GM12878 (cell line): ENCODE measurements at regions not wholly inside any gene's neighbourhood (a gene's known extent, or its start where the extent isn't known, plus 50 kb on each side); places are given as distances from the start of the nearest gene placed in this dataset.
"Not testable (repeated sequence)": the region's sequence is repeated elsewhere in the genome, so short reads cannot be mapped to it uniquely, and the experiment has no call there.

Experiments used
- ATAC-seq: fragments of 200-7000 bp; cut with Tn5 transposase; 3 replicates; pipeline ENCODE4 v1.9.1; 2020; ENCODE audit warnings: mild to moderate bottlenecking, moderate library complexity
- BruUV-seq: library from RNA; stranded (reverse); fragments of 400-500 nt; replicated peaks from 2 replicates; lab custom pipeline; 2021; lab: Mats Ljungman, UMichigan
- CTCF ChIA-PET: fragments of 300-600 bp; sonication (Branson Sonifier 250); formaldehyde crosslinking; extraction: SDS; loops from one replicate; lab custom pipeline; 2021; ENCODE audit warnings: inconsistent platforms; lab: Yijun Ruan, JAX
- POLR2A ChIA-PET: fragments of 350-600 bp; formaldehyde crosslinking; extraction: SDS; loops from one replicate; lab custom pipeline; 2021; ENCODE audit warnings: inconsistent platforms; lab: Charles Lee
- RAD21 ChIA-PET: fragments of 300-600 bp; sonication (Branson Sonifier 250); formaldehyde crosslinking; loops from one replicate; lab custom pipeline; 2023; ENCODE audit warnings: antibody characterized with exemption; ENCODE audit not compliant: unreplicated experiment; lab: Charles Lee
- SMC1A ChIA-PET: fragments of 300-600 bp; sonication (Branson Sonifier 250); formaldehyde crosslinking; loops from one replicate; lab custom pipeline; 2023; ENCODE audit not compliant: unreplicated experiment, uncharacterized antibody; lab: Charles Lee
- DNase-seq: peaks from one replicate; pipeline ENCODE4 v3.0.0-alpha.2; 2011; ENCODE audit warnings: low read depth, low spot score
- FAIRE-seq: peaks from 3 replicates; lab custom pipeline; 2011; peaks lifted over from hg19 to GRCh38; lab: Jason Lieb, UNC
- H2AFZ ChIP-seq: 2 replicates; pipeline ENCODE4 v1.6.0; 2011; ENCODE audit warnings: low read depth, low read length, control low read depth; ENCODE audit not compliant: control insufficient read depth
- H3K27ac ChIP-seq: 2 replicates; pipeline ENCODE4 v1.5.1; 2011; ENCODE audit warnings: control low read depth; ENCODE audit not compliant: control insufficient read depth, insufficient read depth
- H3K27me3 ChIP-seq, 2 experiments: replicated peaks in 1 of 2; 2 replicates each; pipeline versions ENCODE4 v1.6.0 to v1.6.1; 2011; ENCODE audit warnings: low read length in 1 of 2; ENCODE audit not compliant: control insufficient read depth in 2 of 2, insufficient read depth in 2 of 2
- H3K36me3 ChIP-seq, 2 experiments: 2 replicates each; pipeline ENCODE4 v1.5.1; 2011; ENCODE audit warnings: low read length in 1 of 2; ENCODE audit not compliant: control insufficient read depth in 2 of 2, insufficient read depth in 2 of 2
- H3K4me1 ChIP-seq: 2 replicates; pipeline ENCODE4 v1.6.1; 2011; ENCODE audit warnings: mild to moderate bottlenecking, low read length, moderate library complexity, mixed read lengths; ENCODE audit not compliant: control insufficient read depth, insufficient read depth
- H3K4me2 ChIP-seq: 2 replicates; pipeline ENCODE4 v1.6.0; 2011; ENCODE audit warnings: control low read depth; ENCODE audit not compliant: control insufficient read depth, insufficient read depth
- H3K4me3 ChIP-seq: fragments of 200-600 bp; sonication (generic); 2 replicates; pipeline ENCODE4 v1.5.1; 2016
- H3K79me2 ChIP-seq: 2 replicates; pipeline ENCODE4 v1.6.0; 2011; ENCODE audit warnings: low read length; ENCODE audit not compliant: control insufficient read depth, insufficient read depth
- H3K9ac ChIP-seq: 2 replicates; pipeline ENCODE4 v1.8.0; 2011; ENCODE audit warnings: low read length, control low read depth, mixed read lengths; ENCODE audit not compliant: control insufficient read depth, insufficient read depth
- H3K9me3 ChIP-seq: replicated peaks from 3 replicates; pipeline ENCODE4 v1.5.1; 2011; ENCODE audit warnings: mild to moderate bottlenecking, low read length; ENCODE audit not compliant: control insufficient read depth, insufficient read depth
- H4K20me1 ChIP-seq: 2 replicates; pipeline ENCODE4 v1.6.0; 2011; ENCODE audit not compliant: control insufficient read depth, insufficient read depth
- DPF2 ChIP-seq: fragments of 450-650 bp; IDR thresholded peaks from 2 replicates; pipeline ENCODE4 v1.6.1; 2017; ENCODE audit warnings: mild to moderate bottlenecking
- EGR1 ChIP-seq, 2 experiments: IDR thresholded peaks; 1 replicate in 1 of 2; 2 replicates in 1 of 2; pipeline ENCODE4 v1.6.1; 2011 to 2012; ENCODE audit warnings: low read depth in 2 of 2, low read length in 2 of 2, borderline replicate concordance in 1 of 2, mild to moderate bottlenecking in 1 of 2, moderate library complexity in 1 of 2
- FOS ChIP-seq: IDR thresholded peaks from 3 replicates; pipeline ENCODE4 v1.6.1; 2011; ENCODE audit warnings: borderline replicate concordance; ENCODE audit not compliant: insufficient read length; ENCODE audit errors: extremely low read depth
- WGBS: methylation state at CpG from one replicate; pipeline ENCODE4 v1.1.6; 2016; ENCODE audit warnings: low lambda C conversion rate; ENCODE audit not compliant: insufficient replicate concordance, insufficient coverage; ENCODE audit errors: missing lambda C conversion rate; 5-methylcytosine and 5-hydroxymethylcytosine counted together
- in situ Hi-C: fragments of 300-500 bp; cut with MboI; formaldehyde crosslinking; loops from 9 replicates; pipeline ENCODE4 v1.14.3; 2018; ENCODE audit warnings: mixed read lengths
- intact Hi-C: fragments of 100-400 bp; cut with micrococcal nuclease; formaldehyde crosslinking; loops from one replicate; pipeline ENCODE4 v1.14.2; 2022; ENCODE audit not compliant: unreplicated experiment
- TF ChIP-seq, protein P1 (sequence below): fragments of 450-650 bp; IDR thresholded peaks from 2 replicates; pipeline ENCODE4 v1.6.1; 2014; ENCODE audit warnings: mild to moderate bottlenecking

DNA sequence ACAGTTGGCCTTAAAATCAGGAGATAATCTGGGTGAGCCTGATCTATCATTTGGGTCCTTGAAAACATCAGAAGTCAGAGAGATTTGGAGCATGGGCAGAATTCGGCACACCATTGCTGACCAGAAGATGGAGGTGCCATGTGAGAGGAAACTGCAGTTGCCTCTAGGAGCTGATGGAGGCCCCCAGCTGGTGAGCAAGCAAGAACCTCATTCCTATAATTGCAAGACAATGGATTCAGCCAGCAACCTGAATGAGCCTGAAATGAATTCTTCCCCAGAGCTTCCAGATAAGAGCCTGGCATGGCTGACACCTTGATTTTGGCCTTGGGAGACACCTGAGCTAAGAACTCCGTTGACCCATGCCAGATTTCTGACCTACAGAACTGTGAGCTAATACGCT, 76.3 kb upstream of the FYN start:
- Histone ChIP-seq H2AFZ (no peak overlapping the region), H3K79me2 (no peaks in the 10 kb centered on the region), H4K20me1 (no peaks in the 10 kb centered on the region), H3K27me3 (no peaks in the 10 kb centered on the region), H3K9ac (no peak overlapping the region), H3K27ac (no peak overlapping the region), H3K4me2 (no peak overlapping the region), H3K36me3 (no peaks in the 10 kb centered on the region), H3K4me3 (no peak overlapping the region), H3K4me1 (0 out of 2 replicates have a peak, but pooled peaks cover 4% of the 10 kb centered on the region), H3K9me3 (no peaks in the 10 kb centered on the region)
- CTCF ChIA-PET: no interaction called here
- RAD21 ChIA-PET: interaction anchor here (1.3 kb wide), 1 partner anchor 42 kb away, joined by 3 read pairs; no protein-coding TSS in a partner anchor
- in situ Hi-C loops (no loop called here), intact Hi-C loops (no loop called here)
- no TSS peak for BruUV-seq
- ATAC-seq: no peak
- POLR2A ChIA-PET: no interaction called here
- no peak for TF ChIP-seq DPF2
- TF ChIP-seq EGR1 (IDR thresholded peaks at IDR 0.05; ENCODE audit: borderline replicate concordance in 1 of 2, low read depth in 2 of 2, low read length in 2 of 2): no peak
- TF ChIP-seq, protein P1, sequence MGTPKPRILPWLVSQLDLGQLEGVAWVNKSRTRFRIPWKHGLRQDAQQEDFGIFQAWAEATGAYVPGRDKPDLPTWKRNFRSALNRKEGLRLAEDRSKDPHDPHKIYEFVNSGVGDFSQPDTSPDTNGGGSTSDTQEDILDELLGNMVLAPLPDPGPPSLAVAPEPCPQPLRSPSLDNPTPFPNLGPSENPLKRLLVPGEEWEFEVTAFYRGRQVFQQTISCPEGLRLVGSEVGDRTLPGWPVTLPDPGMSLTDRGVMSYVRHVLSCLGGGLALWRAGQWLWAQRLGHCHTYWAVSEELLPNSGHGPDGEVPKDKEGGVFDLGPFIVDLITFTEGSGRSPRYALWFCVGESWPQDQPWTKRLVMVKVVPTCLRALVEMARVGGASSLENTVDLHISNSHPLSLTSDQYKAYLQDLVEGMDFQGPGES: no peak
- TF ChIP-seq FOS: no peak
- FAIRE-seq: no peak
- DNase-seq: no peak
- WGBS: 50% methylated on average over 3 of the region's 3 CpGs
- SMC1A ChIA-PET: interaction anchor here (1.1 kb wide), 1 partner anchor 92 kb away, joined by 3 read pairs; no protein-coding TSS in a partner anchor

DNA sequence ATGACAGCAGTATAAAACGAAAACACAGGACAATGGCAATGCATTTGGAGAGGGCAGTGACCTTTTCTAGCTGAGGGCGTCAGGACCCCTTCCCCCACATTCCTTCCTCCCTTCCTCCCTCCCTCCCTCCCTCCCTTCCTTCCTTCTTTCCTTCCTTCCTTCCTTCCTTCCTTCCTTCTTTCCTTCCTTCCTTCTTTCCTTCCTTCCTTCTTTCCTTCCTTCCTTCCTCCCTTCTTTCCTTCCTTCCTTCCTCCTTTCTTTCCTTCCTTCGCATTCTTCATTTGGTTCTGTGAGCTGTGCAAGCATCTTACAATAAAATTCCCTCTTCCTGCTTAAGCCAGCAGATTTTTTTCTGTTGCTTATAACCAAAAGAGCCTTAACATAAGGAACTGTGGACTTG, 76.7 kb upstream of the FYN start:
- CTCF ChIA-PET, H3K9ac ChIP-seq, H3K27ac ChIP-seq, H3K9me3 ChIP-seq, POLR2A ChIA-PET, DNase-seq, H3K4me1 ChIP-seq, H3K79me2 ChIP-seq, in situ Hi-C loops, H4K20me1 ChIP-seq, H2AFZ ChIP-seq, FAIRE-seq, BruUV-seq, H3K4me3 ChIP-seq, H3K4me2 ChIP-seq, H3K36me3 ChIP-seq, ATAC-seq, H3K27me3 ChIP-seq, intact Hi-C loops: not testable (repeated sequence)
- RAD21 ChIA-PET: interaction anchor here (1.3 kb wide), 1 partner anchor 41 kb away, joined by 3 read pairs; no protein-coding TSS in a partner anchor
- SMC1A ChIA-PET: interaction anchor here (1.1 kb wide), 1 partner anchor 92 kb away, joined by 3 read pairs; no protein-coding TSS in a partner anchor
- 23% methylated on average over 3 of the region's 3 CpGs for WGBS
